Neural progenitor cell (in vitro differentiated cells): ENCODE measurements at regions not wholly inside any gene's neighbourhood (a gene's known extent, or its start where the extent isn't known, plus 50 kb on each side); places are given as distances from the start of the nearest gene placed in this dataset.

ENCODE experiments used
- EZH2 ChIP-seq: fragments of 200-600 bp; sonication (generic); IDR thresholded peaks from 2 replicates; pipeline ENCODE4 v1.6.1; 2017; ENCODE audit warnings: antibody characterized with exemption, mild to moderate bottlenecking, moderate library complexity
- TF ChIP-seq, protein P1 (sequence below): fragments of 200-600 bp; sonication (generic); IDR thresholded peaks from 2 replicates; pipeline ENCODE4 v1.5.1; 2017; ENCODE audit warnings: antibody characterized with exemption, mild to moderate bottlenecking

DNA sequence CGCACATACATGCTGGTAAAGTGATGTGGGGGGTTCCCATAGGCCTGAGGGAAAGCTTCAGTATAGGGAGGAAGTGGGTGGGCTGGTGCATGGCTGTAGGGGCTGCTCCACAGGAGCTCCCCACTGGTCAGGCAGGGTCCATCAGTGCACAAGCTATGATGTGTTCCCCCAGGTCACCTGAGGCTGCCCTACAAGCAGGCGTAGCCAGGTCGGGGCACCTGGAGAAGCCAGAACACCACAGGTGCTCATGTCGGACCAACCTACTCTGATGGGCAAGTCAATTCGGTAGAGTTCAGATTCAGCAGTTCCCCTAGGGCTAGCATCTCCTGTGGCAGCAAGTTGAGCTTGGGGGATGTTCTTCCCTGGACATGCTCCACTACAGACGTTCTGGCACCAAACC, 103.3 kb upstream of the EPHA5 start:
- TF ChIP-seq, protein P1, sequence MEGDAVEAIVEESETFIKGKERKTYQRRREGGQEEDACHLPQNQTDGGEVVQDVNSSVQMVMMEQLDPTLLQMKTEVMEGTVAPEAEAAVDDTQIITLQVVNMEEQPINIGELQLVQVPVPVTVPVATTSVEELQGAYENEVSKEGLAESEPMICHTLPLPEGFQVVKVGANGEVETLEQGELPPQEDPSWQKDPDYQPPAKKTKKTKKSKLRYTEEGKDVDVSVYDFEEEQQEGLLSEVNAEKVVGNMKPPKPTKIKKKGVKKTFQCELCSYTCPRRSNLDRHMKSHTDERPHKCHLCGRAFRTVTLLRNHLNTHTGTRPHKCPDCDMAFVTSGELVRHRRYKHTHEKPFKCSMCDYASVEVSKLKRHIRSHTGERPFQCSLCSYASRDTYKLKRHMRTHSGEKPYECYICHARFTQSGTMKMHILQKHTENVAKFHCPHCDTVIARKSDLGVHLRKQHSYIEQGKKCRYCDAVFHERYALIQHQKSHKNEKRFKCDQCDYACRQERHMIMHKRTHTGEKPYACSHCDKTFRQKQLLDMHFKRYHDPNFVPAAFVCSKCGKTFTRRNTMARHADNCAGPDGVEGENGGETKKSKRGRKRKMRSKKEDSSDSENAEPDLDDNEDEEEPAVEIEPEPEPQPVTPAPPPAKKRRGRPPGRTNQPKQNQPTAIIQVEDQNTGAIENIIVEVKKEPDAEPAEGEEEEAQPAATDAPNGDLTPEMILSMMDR = no peak
- TF ChIP-seq EZH2 = no peak
